ENCODE measurements at regions not wholly inside any gene's neighbourhood (a gene's known extent, or its start where the extent isn't known, plus 50 kb on each side); places are given as distances from the start of the nearest gene placed in this dataset.

DNA sequence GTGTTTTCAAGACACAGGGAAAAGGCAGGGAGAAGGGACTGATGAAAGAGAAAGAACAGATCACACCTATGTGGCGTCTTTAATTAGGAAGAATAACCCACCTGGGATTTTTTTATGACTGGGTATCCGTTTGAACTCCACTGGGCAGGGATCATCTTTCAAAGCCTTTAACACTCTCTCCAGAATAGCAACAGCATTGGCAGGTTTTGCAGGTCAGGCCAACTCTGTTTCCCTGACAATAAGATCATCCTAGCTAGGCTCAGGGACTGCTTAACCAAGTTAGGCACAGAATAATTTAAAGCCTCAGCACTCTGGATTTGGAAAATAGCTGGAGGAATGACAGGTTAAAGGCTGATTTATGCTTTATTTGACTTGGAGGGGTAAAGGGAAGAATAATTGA lies 117.6 kb downstream of the SUDS3 start:
- Histone ChIP-seq H3K27me3 (replicated peaks; ENCODE audit: insufficient read depth, low read length) (no peaks in the 10 kb centered on the region), H3K9me2 (replicated peaks; ENCODE audit: insufficient read depth, low read length) (no peaks in the 10 kb centered on the region), H3K4me2 (ENCODE audit: low read depth, low read length) (no peak overlapping the region), H3K79me2 (ENCODE audit: low read length) (no peaks in the 10 kb centered on the region), H4K20me1 (ENCODE audit: insufficient read depth, low read length) (no peaks in the 10 kb centered on the region), H3F3A (ENCODE audit: insufficient read depth, low read length) (no peaks in the 10 kb centered on the region), H3K36me3 (replicated peaks; ENCODE audit: insufficient read depth, low read length) (no peaks in the 10 kb centered on the region), H3K4me1 (ENCODE audit: low read length) (no peaks in the 10 kb centered on the region), H3K27ac (ENCODE audit: low read length) (no peak overlapping the region), H2AFZ (ENCODE audit: low read length) (no peak overlapping the region), H3K9me3 (replicated peaks; ENCODE audit: insufficient read depth, low read length) (no peaks in the 10 kb centered on the region), H3K9ac (ENCODE audit: low read length) (no peak overlapping the region), H3K4me3 (ENCODE audit: low read length) (no peak overlapping the region)
- TF ChIP-seq EZH2phosphoT487 (IDR thresholded peaks at IDR 0.05; ENCODE audit: low read length) (no peak), EZH2 (optimal IDR thresholded peaks at IDR 0.05; ENCODE audit: low read depth, low read length) (no peak)
- TF ChIP-seq, protein P1, sequence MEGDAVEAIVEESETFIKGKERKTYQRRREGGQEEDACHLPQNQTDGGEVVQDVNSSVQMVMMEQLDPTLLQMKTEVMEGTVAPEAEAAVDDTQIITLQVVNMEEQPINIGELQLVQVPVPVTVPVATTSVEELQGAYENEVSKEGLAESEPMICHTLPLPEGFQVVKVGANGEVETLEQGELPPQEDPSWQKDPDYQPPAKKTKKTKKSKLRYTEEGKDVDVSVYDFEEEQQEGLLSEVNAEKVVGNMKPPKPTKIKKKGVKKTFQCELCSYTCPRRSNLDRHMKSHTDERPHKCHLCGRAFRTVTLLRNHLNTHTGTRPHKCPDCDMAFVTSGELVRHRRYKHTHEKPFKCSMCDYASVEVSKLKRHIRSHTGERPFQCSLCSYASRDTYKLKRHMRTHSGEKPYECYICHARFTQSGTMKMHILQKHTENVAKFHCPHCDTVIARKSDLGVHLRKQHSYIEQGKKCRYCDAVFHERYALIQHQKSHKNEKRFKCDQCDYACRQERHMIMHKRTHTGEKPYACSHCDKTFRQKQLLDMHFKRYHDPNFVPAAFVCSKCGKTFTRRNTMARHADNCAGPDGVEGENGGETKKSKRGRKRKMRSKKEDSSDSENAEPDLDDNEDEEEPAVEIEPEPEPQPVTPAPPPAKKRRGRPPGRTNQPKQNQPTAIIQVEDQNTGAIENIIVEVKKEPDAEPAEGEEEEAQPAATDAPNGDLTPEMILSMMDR (IDR thresholded peaks at IDR 0.05; ENCODE audit: low read length): no peak
- no peak for DNase-seq

DNA sequence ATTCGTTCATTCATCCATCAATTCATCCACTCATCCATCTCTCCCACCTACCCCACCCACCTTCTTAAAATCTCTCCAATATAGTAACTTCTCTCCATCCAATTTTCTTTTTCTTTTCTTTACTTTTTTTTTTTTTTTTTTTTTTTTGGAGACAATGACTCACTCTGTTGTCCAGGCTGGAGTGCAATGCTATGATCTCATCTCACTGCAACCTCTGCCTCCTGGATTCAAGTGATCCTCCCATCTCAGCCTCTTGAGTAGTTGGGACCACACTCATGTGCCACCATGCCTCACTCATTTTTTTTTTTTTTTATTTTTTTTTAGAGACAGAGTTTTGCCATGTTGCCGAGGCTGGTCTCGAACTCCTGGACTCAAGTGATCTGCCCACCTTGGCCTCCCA lies 118.4 kb downstream of the SUDS3 start:
- no peak for DNase-seq
- Histone ChIP-seq H3K4me1 (ENCODE audit: low read length) (no peaks in the 10 kb centered on the region), H3F3A (ENCODE audit: insufficient read depth, low read length) (no peaks in the 10 kb centered on the region), H3K4me3 (ENCODE audit: low read length) (no peak overlapping the region), H2AFZ (ENCODE audit: low read length) (no peak overlapping the region), H3K36me3 (replicated peaks; ENCODE audit: insufficient read depth, low read length) (no peaks in the 10 kb centered on the region), H3K9me2 (replicated peaks; ENCODE audit: insufficient read depth, low read length) (no peaks in the 10 kb centered on the region), H3K27me3 (replicated peaks; ENCODE audit: insufficient read depth, low read length) (no peaks in the 10 kb centered on the region), H3K79me2 (ENCODE audit: low read length) (no peaks in the 10 kb centered on the region), H3K9me3 (replicated peaks; ENCODE audit: insufficient read depth, low read length) (no peaks in the 10 kb centered on the region), H3K9ac (ENCODE audit: low read length) (no peak overlapping the region), H4K20me1 (ENCODE audit: insufficient read depth, low read length) (no peaks in the 10 kb centered on the region), H3K4me2 (ENCODE audit: low read depth, low read length) (no peak overlapping the region), H3K27ac (ENCODE audit: low read length) (no peak overlapping the region)
- TF ChIP-seq EZH2 (optimal IDR thresholded peaks at IDR 0.05; ENCODE audit: low read depth, low read length): no peak
- TF ChIP-seq EZH2phosphoT487 (IDR thresholded peaks at IDR 0.05; ENCODE audit: low read length): no peak
- TF ChIP-seq, protein P1 (IDR thresholded peaks at IDR 0.05; ENCODE audit: low read length): no peak

DNA sequence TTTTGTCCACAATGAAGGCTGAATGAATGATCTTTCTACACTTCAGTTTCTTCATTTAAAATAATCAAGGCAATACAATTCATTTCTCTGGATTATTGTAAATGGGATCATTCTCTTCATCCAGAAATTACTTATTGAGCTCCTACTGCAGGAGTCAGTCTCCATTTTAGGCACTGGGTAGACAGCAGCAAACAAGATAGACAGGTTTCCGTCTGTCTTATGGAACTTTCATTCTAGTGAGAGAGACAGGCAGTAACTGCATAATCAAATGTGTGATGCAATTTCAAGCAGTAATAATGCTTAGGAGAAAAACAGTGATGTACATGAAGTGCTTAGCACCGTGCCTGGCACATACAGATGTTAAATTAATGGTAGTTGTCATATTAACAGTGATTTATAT lies 118.9 kb downstream of the SUDS3 start:
- Histone ChIP-seq H3K4me1 (ENCODE audit: low read length) (no peaks in the 10 kb centered on the region), H3K27ac (ENCODE audit: low read length) (no peak overlapping the region), H3K9me3 (replicated peaks; ENCODE audit: insufficient read depth, low read length) (no peaks in the 10 kb centered on the region), H3K4me2 (ENCODE audit: low read depth, low read length) (no peak overlapping the region), H4K20me1 (ENCODE audit: insufficient read depth, low read length) (no peaks in the 10 kb centered on the region), H3K9me2 (replicated peaks; ENCODE audit: insufficient read depth, low read length) (no peaks in the 10 kb centered on the region), H3K9ac (ENCODE audit: low read length) (no peak overlapping the region), H3K79me2 (ENCODE audit: low read length) (no peaks in the 10 kb centered on the region), H2AFZ (ENCODE audit: low read length) (no peak overlapping the region), H3F3A (ENCODE audit: insufficient read depth, low read length) (no peaks in the 10 kb centered on the region), H3K27me3 (replicated peaks; ENCODE audit: insufficient read depth, low read length) (no peaks in the 10 kb centered on the region), H3K4me3 (ENCODE audit: low read length) (no peak overlapping the region), H3K36me3 (replicated peaks; ENCODE audit: insufficient read depth, low read length) (no peaks in the 10 kb centered on the region)
- no peak for TF ChIP-seq EZH2 (optimal IDR thresholded peaks at IDR 0.05; ENCODE audit: low read depth, low read length)
- TF ChIP-seq EZH2phosphoT487 (IDR thresholded peaks at IDR 0.05; ENCODE audit: low read length): no peak
- TF ChIP-seq, protein P1 (IDR thresholded peaks at IDR 0.05; ENCODE audit: low read length): no peak
- no peak for DNase-seq
